GM21529 (cell line): ENCODE measurements at regions not wholly inside any gene's neighbourhood (a gene's known extent, or its start where the extent isn't known, plus 50 kb on each side); places are given as distances from the start of the nearest gene placed in this dataset.
"Not testable (repeated sequence)": the region's sequence is repeated elsewhere in the genome, so short reads cannot be mapped to it uniquely, and the experiment has no call there.

ENCODE experiments used
- ATAC-seq: cut with Tn5 transposase; IDR thresholded peaks from one replicate; pipeline ENCODE4 v1.9.1; 2021; ENCODE audit not compliant: unreplicated experiment

DNA sequence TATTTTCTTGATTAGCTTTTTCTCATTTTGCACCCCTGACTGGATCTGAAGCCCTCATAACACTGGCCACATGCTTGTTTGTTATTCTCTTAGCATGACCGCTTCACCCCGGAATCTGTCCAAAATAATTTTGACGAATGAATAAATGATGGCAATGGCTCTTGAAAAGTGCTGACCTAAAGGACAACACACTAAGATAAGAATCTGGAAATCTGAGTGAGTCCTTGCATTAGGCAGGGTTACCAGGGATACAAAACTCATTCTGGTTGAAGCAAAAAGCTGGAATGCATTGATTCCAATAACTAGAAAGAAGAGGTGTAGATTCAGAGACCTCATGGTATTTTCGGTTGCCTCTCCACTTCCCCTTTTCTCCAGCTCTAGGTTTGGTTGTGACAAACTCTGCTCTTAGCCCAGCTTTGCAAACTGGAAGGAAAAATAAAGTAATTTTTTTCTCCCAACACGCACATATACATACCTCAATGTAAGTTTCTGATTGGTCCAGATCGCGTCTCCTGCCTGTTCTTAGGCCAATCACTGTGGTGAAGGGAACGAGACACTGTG lies 157.4 kb downstream of the SKIDA1 start:
- ATAC-seq = peak; percentile 60

- ATAC-seq = not testable (repeated sequence)
These were observed 159.4 kb downstream of the SKIDA1 start for GRCh38 chr10:21366108-21366507.

DNA sequence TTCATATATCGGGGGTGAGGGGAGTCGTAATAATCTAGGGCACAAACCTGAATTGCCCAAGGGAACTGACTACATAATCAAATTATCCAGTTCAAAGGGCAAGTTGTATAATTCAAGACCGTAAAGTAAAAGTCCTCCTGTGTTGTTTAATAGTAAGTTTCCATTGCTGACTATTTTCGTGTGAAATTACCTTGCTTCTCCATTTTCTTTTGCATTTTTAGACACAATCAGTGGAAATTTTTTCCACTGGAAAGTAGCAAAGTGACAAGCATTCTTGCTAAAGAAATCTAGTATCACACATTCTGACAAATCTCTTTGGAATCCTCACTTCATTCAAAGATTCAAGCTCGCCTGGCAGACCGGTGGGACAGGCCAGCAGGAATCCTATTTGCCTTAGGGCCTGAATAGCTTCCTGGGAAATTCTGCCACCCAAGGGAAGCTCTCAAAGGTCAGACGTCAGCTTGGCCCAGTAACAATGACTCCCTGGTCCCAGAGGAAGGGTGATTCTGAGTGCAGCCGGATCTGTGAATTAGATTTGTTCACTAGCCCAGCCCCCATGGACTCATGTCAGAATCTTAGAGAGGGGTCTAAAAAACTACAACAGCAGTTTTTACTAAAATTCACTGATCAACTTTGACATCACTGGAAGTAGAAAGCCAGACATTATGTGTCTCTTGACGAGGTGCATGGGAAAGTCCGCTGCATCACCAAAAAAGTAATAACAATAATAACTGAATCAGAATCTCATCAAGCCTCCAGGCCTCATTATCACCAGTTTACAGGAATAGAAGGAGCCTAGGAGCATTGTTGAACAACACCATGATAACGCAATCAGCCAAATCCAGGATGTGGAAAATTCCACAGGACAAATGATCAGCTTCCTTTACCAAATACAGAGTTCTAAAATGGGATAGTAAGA lies 161.0 kb downstream of the SKIDA1 start:
- no peak for ATAC-seq

DNA sequence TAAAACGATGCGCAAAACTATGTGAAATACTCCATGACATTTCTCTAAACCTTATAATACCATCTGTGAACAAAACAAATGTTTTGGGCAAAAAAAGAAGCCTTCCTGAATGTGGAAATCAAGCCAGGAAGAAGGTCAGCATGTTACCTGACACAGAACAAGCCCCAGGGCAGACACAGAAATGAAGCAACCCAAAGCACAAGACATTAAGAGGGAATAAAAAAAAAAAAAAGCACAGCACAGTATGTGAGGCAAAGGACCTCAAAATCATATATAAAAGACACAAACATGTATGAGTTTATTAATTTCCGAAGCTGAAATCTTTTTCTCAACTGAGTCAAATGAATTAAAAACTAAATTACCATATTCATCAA lies 161.8 kb downstream of the SKIDA1 start:
- ATAC-seq = no peak

- ATAC-seq = no peak
These were observed 162.3 kb downstream of the SKIDA1 start for GRCh38 chr10:21363092-21363730.

- no peak for ATAC-seq
These were observed 166.3 kb downstream of the SKIDA1 start for GRCh38 chr10:21359202-21359601.

DNA sequence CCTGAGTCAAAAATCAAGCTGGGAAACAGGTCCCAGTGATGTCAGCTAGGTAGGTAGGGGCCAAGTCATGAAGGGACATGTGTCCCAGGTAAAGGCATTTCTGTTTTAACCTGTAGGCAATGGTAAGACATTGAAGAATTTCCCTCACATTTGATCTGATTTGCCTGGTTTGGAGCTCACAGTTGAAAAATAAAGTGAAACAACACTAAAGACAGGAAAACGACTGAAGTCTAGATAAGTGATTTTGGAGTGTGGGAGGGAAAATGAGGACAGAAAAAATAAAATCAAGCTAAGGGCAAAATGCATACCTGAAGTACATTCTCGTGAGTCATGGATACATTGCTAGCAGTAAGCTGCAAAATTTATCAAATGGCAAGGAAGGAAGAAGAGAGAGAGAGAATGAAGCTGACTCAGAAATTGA lies 169.9 kb downstream of the SKIDA1 start:
- no peak for ATAC-seq

- ATAC-seq = peak; percentile 58
These were observed 172.6 kb downstream of the SKIDA1 start for GRCh38 chr10:21352886-21353285.

GRCh38 chr10:21351594-21351993 lies 173.9 kb downstream of the SKIDA1 start:
- ATAC-seq = not testable (repeated sequence)

DNA sequence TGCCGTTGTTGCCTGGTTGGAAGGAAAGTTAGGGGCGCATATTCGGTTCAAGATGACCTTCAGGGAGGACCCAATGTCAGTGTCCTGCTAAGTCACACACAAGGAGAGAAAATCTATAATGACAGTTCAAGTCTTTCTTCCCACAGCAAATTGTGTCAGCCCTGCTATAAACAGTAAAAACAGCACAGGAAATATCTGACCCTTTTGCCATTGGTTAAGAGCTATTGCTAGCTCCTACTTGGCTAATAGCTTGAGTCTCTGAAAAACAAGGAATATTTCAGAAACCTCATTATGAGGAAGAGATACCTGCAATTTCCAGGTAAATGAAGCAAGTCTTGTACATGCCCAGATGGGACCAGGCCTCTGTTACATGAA lies 175.6 kb downstream of the SKIDA1 start:
- ATAC-seq = no peak

DNA sequence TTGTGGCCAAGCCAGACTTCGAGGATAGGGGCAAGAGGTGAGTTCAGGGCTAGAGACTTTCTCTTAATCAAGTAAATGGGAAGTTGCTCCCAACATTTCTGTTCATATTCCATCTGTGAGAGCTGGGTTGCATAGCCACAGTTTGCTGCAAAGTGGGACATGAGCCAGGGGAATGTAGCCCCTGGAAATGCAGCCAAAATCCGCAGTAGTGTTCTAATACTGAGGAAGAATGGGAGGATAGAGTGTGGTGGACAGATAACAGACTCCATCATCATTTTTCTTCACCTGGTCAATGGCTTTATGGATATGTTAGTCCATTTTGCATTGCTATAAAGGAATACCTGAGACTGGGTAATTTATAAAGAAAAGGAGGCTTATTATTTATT lies 177.7 kb downstream of the SKIDA1 start:
- no peak for ATAC-seq

- ATAC-seq = no peak
These were observed 178.3 kb downstream of the SKIDA1 start for GRCh38 chr10:21347043-21347784.

DNA sequence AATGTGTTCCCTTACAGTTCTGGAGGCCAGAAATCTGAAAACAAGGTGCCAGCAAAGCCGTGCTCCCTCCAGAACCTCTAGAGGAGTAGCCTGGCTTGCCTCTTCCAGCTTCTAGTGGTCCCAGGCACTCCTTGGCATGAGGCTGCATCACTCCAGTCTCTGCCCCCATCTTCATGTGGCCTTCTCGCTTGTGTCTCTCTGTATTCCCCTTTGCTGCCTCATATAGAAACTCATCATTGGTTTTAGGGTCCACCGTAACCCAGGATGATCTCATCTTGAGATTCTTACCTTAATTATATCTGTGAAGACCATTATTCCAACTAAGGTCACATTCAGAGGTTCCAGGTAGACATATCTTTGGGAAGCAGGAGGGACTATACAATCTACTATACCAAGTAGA lies 182.4 kb downstream of the SKIDA1 start:
- no peak for ATAC-seq

- not testable (repeated sequence) for ATAC-seq
These were observed 183.0 kb downstream of the SKIDA1 start for GRCh38 chr10:21342499-21342898.

GRCh38 chr10:21340331-21340730 lies 185.2 kb downstream of the SKIDA1 start:
- no peak for ATAC-seq

GRCh38 chr10:21337171-21337792 lies 188.2 kb downstream of the SKIDA1 start:
- ATAC-seq = no peak

GRCh38 chr10:21336476-21337170 lies 188.9 kb downstream of the SKIDA1 start:
- ATAC-seq = no peak

DNA sequence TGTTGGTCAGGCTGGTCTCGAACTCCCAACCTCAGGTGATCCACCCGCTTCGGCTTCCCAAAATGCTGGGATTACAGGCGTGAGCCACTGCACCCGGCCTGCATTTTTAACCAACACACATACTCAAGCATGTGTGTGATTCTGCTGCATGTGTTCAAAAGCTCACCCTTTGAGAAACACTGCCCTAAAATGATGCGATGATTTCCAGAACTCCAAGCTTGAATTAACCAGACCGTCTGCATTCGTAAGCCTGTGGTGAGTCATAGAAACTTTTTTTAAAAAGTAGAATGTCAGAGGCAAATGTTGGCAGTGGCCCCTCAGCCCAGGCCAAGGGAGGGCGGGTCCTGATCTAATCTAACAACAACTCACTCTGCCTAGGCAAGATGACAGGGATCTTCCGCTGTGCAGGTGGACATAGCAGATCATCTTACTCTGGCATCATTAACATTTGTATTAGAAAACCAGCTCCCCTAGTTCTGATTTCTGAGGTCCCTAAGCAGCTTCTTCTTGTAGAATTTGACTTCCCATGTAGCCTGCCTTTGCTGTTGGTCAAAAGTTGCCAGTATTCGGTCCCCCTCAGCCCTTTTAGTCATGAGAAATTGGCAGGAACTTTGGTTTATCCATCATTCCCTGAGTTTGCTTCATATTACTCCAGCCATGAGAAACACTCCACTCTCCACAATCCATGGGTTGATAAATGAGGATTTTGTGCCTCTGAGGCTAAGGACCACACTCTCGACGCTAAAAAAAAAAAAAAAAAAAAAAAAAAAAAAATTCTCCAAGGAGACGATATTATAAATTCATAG lies 190.4 kb downstream of the SKIDA1 start:
- ATAC-seq = no peak

DNA sequence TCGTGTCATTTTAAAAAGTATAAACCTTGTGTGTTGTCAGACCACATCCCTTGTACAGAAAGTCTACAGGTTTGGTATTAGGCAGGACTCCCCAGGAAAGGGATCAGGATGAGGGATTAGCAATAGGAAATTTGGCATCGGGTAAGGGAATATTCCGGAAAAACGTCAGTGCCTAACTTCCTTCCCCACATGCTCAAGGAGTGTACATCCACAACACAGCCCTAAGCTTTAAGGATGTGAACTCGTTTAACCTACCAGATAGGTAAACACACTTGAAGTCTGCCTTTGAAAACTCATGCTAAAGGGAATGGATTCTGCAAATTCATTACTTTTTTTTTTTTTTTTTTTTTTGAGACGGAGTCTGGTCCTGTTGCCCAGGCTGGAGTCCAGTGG lies 194.9 kb downstream of the SKIDA1 start:
- ATAC-seq = no peak
